Smooth muscle cell (in vitro differentiated cells): ENCODE measurements at regions not wholly inside any gene's neighbourhood (a gene's known extent, or its start where the extent isn't known, plus 50 kb on each side); places are given as distances from the start of the nearest gene placed in this dataset.

Experiments
- DNase-seq: peaks from one replicate; lab custom pipeline; 2025; ENCODE audit not compliant: unreplicated experiment; lab: John Stamatoyannopoulos, UW
- H2AFZ ChIP-seq: fragments of 200-600 bp; sonication (generic); 2 replicates; pipeline ENCODE4 v1.6.0; 2016; ENCODE audit warnings: antibody characterized with exemption, low read depth, mild to moderate bottlenecking
- H3F3A ChIP-seq: fragments of 200-600 bp; sonication (generic); 2 replicates; pipeline ENCODE4 v1.6.0; 2017; ENCODE audit warnings: antibody characterized with exemption, low read depth
- H3K27ac ChIP-seq: fragments of 200-600 bp; sonication (generic); 2 replicates; pipeline ENCODE4 v1.5.1; 2016; ENCODE audit warnings: low read depth, mild to moderate bottlenecking
- H3K27me3 ChIP-seq: fragments of 200-600 bp; sonication (generic); 2 replicates; pipeline ENCODE4 v1.6.1; 2016; ENCODE audit warnings: low read depth, mild to moderate bottlenecking
- H3K36me3 ChIP-seq: fragments of 200-600 bp; sonication (generic); 2 replicates; pipeline ENCODE4 v1.5.1; 2016; ENCODE audit warnings: low read depth
- H3K4me1 ChIP-seq: fragments of 200-600 bp; sonication (generic); 2 replicates; pipeline ENCODE4 v1.5.1; 2016; ENCODE audit warnings: low read depth
- H3K4me2 ChIP-seq: fragments of 200-600 bp; sonication (generic); 2 replicates; pipeline ENCODE4 v1.6.0; 2016; ENCODE audit warnings: mild to moderate bottlenecking
- H3K4me3 ChIP-seq: fragments of 200-600 bp; sonication (generic); 2 replicates; pipeline ENCODE4 v1.5.1; 2016; ENCODE audit warnings: mild to moderate bottlenecking
- H3K79me2 ChIP-seq: fragments of 200-600 bp; sonication (generic); 2 replicates; pipeline ENCODE4 v1.6.0; 2016; ENCODE audit warnings: low read depth, mild to moderate bottlenecking
- H3K9ac ChIP-seq: fragments of 200-600 bp; sonication (generic); 2 replicates; pipeline ENCODE4 v1.6.0; 2016; ENCODE audit warnings: low read depth
- H3K9me3 ChIP-seq: fragments of 200-600 bp; sonication (generic); replicated peaks from 2 replicates; pipeline ENCODE4 v1.5.1; 2016; ENCODE audit warnings: low read depth
- H4K20me1 ChIP-seq: fragments of 200-600 bp; sonication (generic); 2 replicates; pipeline ENCODE4 v1.6.0; 2016; ENCODE audit warnings: low read depth
- CTCF ChIP-seq: fragments of 200-600 bp; sonication (generic); IDR thresholded peaks from 2 replicates; pipeline ENCODE4 v1.5.1; 2017; ENCODE audit warnings: borderline replicate concordance, mild to moderate bottlenecking, antibody characterized with exemption; ENCODE audit not compliant: insufficient read depth, poor library complexity, severe bottlenecking
- WGBS: methylation state at CpG from one replicate; pipeline ENCODE4 v1.1.7; 2016; ENCODE audit warnings: low lambda C conversion rate; 5-methylcytosine and 5-hydroxymethylcytosine counted together

GRCh38 chr7:81003326-81003725, 84.5 kb upstream of the SEMA3C start:
- 93% methylated on average over 3 of the region's 3 CpGs for WGBS
- no peak overlapping the region for H3K9ac ChIP-seq
- H4K20me1 ChIP-seq: no peaks in the 10 kb centered on the region
- no peak overlapping the region for H3K4me3 ChIP-seq
- H3K27me3 ChIP-seq: no peaks in the 10 kb centered on the region
- no peaks in the 10 kb centered on the region for H3K79me2 ChIP-seq
- no peaks in the 10 kb centered on the region for H3K9me3 ChIP-seq
- H3K36me3 ChIP-seq: no peaks in the 10 kb centered on the region
- TF ChIP-seq CTCF: no peak
- H3K27ac ChIP-seq: peak overlapping the region; percentile 63
- H3K4me2 ChIP-seq: no peak overlapping the region
- H3K4me1 ChIP-seq: no peaks in the 10 kb centered on the region
- no peak for DNase-seq
- H2AFZ ChIP-seq: no peak overlapping the region
- no peaks in the 10 kb centered on the region for H3F3A ChIP-seq

- Histone ChIP-seq H3K4me3 (no peak overlapping the region), H3K4me1 (no peaks in the 10 kb centered on the region), H3K27ac (no peak overlapping the region), H3K4me2 (no peak overlapping the region), H4K20me1 (no peaks in the 10 kb centered on the region), H3K9ac (no peak overlapping the region), H2AFZ (no peak overlapping the region), H3F3A (no peaks in the 10 kb centered on the region), H3K27me3 (no peaks in the 10 kb centered on the region), H3K9me3 (no peaks in the 10 kb centered on the region), H3K79me2 (no peaks in the 10 kb centered on the region), H3K36me3 (no peaks in the 10 kb centered on the region)
- TF ChIP-seq CTCF: no peak
- DNase-seq: no peak
Measured at GRCh38 chr7:81002421-81002820, 83.6 kb upstream of the SEMA3C start.

GRCh38 chr7:80999771-81000170, 80.9 kb upstream of the SEMA3C start:
- H3K79me2 ChIP-seq: no peaks in the 10 kb centered on the region
- no peak overlapping the region for H3K4me2 ChIP-seq
- H3K9me3 ChIP-seq: no peaks in the 10 kb centered on the region
- H3F3A ChIP-seq: no peaks in the 10 kb centered on the region
- H3K4me1 ChIP-seq: no peaks in the 10 kb centered on the region
- H4K20me1 ChIP-seq: no peaks in the 10 kb centered on the region
- H3K9ac ChIP-seq: no peak overlapping the region
- H3K36me3 ChIP-seq: no peaks in the 10 kb centered on the region
- TF ChIP-seq CTCF: no peak
- no peak overlapping the region for H3K27ac ChIP-seq
- WGBS: 93% methylated on average over 2 of the region's 2 CpGs
- no peak overlapping the region for H2AFZ ChIP-seq
- no peak overlapping the region for H3K4me3 ChIP-seq
- no peaks in the 10 kb centered on the region for H3K27me3 ChIP-seq
- DNase-seq: no peak

GRCh38 chr7:80999100-80999499, 80.2 kb upstream of the SEMA3C start:
- Histone ChIP-seq H4K20me1 (no peaks in the 10 kb centered on the region), H3K4me2 (no peak overlapping the region), H2AFZ (no peak overlapping the region), H3K4me3 (no peak overlapping the region), H3K79me2 (no peaks in the 10 kb centered on the region), H3F3A (no peaks in the 10 kb centered on the region), H3K27ac (no peak overlapping the region), H3K9me3 (no peaks in the 10 kb centered on the region), H3K36me3 (no peaks in the 10 kb centered on the region), H3K4me1 (no peaks in the 10 kb centered on the region), H3K9ac (no peak overlapping the region), H3K27me3 (no peaks in the 10 kb centered on the region)
- WGBS: 97% methylated on average over 3 of the region's 3 CpGs
- TF ChIP-seq CTCF: no peak
- no peak for DNase-seq
